Stimulated activated CD4-positive, alpha-beta T cell treated with anti-CD3 and anti-CD28 coated beads, Interleukin-1b, Interleukin-23, amount 100 ng/mL, for 4 hours (primary cell): ENCODE measurements at regions not wholly inside any gene's neighbourhood (a gene's known extent, or its start where the extent isn't known, plus 50 kb on each side); places are given as distances from the start of the nearest gene placed in this dataset.
A peak's percentile ranks its signal among the peaks of the same experiment; 100 is the strongest.
"Not testable (repeated sequence)": the region's sequence is repeated elsewhere in the genome, so short reads cannot be mapped to it uniquely, and the experiment has no call there.

Experiments
- DNase-seq, 2 donors: peaks; one replicate each; pipeline ENCODE4 v3.0.0-alpha.2; 2020; ENCODE audit warnings: low read depth in 2 of 2

DNA sequence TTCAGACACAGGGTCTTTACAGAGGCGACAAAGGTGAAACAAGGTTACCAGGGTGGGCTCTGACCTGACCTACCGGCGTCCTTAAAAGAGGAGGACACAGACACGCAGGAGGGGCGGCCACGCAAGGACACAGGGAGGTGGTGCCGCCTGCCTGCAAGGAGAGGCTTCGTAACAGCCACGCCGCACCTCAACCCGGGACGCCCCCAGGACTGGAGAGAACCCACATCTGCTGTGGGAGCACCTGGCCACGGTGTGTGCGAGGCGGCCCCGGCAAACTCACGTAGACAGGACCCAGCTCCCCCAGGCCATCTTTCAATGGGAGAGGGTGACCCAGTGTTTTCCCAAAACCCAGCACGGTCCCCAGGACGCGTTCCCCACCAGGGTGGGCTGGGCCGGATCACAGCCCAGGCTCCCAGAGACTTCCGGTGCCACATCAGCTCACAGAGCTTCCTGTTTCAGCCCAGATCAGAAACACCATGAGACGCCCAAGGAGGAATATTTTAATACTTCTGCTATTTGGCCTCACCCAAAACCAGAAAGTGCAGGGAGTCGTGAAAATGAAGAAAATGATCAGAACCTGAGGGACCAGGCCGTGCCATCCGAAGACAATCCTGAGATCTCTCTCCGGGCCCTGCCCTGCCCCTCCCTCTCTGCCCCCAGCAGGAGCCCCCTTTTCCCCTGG, 5417.4 kb upstream of the TPTE start:
- not testable (repeated sequence) for DNase-seq

DNA sequence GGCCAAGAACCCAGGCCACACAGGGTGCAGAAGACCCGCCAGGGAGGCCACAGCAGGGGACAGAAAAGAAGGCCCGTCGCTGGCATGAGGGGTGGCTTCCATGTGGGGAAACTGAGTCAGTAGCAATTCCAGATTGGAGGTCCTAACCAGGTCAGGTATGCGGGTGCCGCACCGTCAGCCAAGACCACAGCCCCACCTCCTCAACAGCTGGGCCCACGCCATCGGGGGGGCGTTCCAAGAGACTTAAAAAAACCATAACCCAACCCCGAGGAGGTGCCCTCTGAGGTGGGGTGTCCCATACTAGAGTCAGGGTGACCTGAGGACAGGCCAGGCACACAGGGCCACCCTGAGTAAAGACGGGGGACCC, 5416.8 kb upstream of the TPTE start:
- DNase-seq: not testable (repeated sequence)

- DNase-seq: not testable (repeated sequence)
Observed at GRCh38 chr21:5105939-5106708, 5415.3 kb upstream of the TPTE start.

DNA sequence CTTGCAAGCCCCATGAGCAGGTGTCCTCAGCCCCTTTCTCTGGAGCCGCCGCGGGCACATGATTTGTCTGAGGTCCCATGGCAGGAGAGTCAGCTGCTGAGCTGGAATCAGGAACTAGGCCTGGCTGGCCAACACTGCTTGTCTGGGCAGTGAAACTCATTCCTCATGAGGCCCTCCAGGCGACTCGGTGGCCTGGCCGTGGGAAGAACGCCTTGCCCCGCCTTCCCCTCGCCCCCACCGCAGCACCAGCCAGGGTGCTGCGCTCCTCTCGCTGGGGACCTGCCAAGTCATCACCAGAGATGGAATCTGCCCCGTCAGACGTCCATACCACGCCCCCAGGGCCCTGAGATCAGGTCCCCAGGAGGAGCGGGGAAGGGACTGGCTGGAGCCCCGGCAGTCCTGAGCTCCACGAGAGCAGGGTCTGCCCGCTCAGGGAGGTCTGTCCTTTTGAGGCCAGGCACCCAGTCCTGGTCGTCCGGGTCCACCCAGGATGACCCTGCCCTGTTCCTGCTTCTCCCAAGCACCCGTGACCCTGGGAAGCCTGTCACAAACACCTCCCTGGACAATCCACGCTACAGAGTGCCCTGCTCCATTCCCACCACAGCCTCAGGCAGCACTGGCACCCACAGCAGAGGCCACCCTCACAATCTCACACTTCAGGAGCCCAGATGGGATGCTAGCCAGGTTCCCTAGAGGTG, 5414.5 kb upstream of the TPTE start:
- DNase-seq: not testable (repeated sequence)

DNA sequence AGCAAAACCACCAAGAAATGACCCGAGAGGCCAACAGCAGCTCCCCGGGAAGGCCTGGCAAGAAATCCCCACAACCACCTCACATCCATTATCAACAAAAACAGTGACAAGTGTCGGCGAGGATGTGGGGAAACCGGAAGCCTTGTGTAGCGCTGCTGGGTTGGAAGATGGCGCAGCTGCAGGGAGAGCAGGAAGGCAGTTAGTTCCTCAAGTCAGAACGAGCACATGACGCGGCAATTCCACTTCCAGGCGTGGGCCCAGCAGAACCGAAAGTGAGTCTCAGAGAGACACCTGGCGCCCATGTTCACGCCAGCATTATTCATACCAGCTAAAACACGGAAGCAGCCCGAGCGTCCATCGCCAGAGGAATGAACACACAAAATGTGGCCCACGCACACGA, 5413.7 kb upstream of the TPTE start:
- not testable (repeated sequence) for DNase-seq

DNA sequence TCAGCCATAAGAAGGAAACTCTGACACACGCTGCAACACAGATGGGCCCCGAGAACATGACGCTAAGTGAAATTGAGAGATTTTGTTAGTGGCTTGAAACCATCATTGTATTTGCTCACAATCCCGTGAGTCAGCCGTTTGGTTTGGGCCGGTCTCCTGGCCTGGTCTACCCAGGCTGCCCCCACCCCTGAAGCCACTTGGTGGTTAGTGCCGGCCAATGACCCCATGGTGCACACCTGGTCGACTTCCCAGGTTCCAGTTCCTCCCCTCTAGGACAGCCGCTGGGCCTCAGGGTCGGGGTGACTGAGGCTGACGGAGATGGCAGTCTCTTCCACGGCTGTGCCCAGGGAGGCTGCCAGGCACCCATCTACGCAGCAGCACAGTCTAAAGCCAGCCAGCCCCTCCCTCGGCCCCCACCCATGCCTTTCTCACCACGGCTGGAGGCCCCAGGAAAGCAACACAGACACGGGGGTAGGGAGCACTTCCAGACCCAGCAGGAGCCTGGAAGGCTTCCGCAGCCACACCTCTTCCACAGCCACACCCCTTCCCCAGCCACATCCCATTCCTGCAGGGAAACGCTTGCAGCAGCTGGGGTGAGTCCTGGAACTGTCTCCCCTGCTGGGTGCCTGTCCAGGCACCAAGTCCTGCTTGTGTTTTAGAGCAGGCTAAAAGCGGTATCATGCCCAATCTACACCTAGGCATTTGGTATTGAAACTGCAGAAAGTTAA, 5413.2 kb upstream of the TPTE start:
- DNase-seq: not testable (repeated sequence)

DNA sequence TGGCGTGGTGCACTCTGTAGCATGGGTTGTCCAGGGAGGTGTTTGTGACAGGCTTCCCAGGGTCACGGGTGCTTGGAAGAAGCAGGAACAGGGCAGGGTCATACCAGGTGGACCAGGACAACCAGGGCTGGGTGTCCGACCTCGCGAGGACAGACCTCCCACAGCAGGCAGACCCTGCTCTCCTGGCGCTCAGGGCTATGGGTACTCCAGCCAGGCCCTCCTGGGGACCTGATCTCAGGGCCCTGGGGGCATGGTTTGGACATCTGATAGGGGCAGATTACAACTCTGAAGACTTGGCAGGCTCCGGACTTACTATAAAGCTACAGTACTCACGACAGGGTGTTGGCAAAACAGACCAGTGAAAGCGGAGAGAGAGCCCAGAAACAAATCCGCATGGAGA, 5410.2 kb upstream of the TPTE start:
- DNase-seq: not testable (repeated sequence)

GRCh38 chr21:5113092-5113491, 5408.3 kb upstream of the TPTE start:
- not testable (repeated sequence) for DNase-seq

- not testable (repeated sequence) for DNase-seq
Observed at GRCh38 chr21:5114468-5114867, 5406.9 kb upstream of the TPTE start.

DNA sequence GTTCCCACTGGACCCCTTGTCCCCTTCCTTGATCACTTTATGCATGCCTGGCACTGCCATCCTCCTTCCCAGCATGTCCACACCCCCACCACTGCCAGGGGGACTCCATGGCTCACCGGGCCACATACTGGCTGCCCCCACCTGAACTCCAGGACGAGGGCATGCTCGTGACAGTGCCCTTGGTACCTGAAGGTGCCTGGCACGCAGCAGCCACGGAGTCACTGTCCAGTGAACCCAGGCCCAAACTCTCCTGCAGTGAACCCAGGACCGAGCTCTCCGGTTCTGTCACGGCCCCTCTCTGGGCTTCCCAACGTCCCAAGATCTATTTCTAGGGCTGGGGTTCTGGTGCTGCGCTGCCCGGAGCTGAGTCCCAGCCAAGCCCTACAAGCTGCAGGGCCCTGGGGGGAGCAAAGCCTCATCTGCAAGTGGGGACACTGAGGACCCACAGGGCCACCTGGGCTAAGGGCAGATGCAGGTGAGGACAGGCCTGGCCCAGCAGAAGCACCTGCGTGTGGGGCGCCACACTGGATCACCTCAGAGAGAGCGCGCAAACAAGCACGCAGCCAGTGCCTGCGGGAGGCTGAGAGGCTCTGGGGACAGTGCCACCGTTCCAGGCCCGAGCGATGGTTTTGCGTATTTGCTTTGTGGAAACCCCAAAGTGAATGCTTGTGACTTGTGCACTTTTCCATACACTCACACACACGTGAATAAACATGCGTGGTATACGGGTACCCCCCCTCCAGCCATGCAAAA, 5406.3 kb upstream of the TPTE start:
- not testable (repeated sequence) for DNase-seq

GRCh38 chr21:5115646-5116343, 5405.6 kb upstream of the TPTE start:
- DNase-seq: not testable (repeated sequence)

- not testable (repeated sequence) for DNase-seq
Observed at GRCh38 chr21:5116344-5117123, 5404.8 kb upstream of the TPTE start.

DNA sequence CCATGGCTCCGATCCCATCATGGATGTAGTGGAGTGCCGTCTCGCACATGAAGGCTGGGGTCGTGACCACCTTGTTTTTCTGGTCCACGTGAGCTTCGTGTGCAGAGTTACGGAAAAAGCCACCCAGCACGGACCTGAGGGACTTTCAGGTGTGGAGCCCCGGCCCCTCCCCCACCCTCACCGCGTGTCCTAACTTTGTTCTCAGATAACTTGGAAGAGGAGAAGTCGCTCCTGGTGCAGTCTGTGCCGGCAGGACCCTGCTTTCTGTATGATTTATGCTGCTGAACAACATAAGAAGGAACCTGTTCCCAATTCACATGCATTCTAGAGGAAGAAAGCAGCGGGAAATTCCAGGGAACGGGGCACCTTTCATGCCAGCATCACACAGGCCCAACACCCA, 5404.2 kb upstream of the TPTE start:
- not testable (repeated sequence) for DNase-seq

DNA sequence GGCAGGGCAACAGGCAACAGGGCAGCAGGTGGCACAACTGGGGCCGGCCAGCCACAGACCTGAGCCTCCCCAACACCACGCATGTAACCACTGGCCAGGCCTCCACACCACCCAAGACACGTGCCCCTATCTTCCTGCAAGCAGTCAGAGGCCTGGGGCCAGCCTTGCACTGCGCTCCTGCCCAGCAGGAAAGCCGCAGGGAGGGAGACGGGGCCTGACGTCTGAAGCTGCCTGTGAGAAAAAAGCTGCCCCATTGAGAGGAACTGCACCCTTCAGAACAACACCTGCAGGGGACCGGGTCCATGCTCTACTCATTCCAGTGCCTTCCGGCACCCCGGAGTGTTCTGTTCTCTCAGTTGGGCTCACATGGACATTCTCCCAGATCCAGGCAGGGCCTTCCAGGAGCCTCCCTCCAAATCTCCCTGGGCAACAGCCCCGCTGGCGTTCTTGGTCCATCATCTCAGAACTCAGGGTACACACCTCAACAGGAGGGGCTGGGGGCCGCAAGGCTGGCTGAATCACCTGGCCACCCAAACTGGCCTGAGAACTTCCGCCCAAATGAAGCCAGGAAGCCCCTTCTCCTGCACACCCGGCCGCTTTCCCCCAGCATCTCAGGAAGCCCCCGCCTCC, 5403.6 kb upstream of the TPTE start:
- DNase-seq: not testable (repeated sequence)

GRCh38 chr21:5118296-5118679, 5403.1 kb upstream of the TPTE start:
- not testable (repeated sequence) for DNase-seq

DNA sequence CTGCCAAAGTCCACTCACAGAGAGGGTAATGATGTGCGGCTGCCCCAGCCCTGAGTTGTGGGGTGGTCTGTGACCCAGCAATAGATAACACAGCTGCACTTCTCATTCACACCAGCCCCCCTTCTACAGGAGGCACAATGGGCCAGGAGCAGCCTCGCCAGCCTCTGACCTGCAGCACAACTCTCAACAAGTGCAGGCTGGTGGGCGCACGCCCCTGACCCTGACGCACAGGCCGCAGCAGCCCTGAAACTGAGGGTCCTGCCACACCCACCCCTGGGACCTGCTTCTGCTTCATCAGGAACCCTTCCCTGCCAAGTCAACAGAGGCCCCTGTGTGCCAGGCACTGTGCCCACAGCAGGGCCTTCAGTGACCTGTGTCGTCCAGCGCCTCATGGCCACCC, 5402.2 kb upstream of the TPTE start:
- DNase-seq: not testable (repeated sequence)

- not testable (repeated sequence) for DNase-seq
Observed at GRCh38 chr21:5121399-5121798, 5400.0 kb upstream of the TPTE start.

- DNase-seq: not testable (repeated sequence)
Observed at GRCh38 chr21:5121849-5122248, 5399.5 kb upstream of the TPTE start.

DNA sequence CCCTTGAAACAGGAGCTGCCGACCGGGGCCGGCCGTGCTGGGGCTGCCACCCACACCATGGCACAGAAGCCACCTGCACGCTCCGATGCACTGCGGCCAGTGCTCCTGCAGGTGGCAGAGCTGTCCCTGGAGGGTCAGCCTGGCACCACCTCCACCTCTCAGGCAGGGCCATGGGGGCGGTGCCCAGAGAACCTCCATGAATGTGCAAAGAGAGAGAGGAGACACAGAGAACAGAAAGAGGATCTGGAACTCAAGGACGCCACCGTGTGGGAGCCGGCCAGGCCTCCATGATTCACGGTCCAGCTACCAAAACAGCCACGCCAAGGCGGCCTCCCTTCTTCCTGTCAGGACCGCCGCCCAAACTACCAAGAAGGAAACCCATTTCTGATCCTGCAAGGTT, 5397.7 kb upstream of the TPTE start:
- peak; percentile 49 to 62 for DNase-seq
